PFSK-1 (cell line): ENCODE measurements at regions not wholly inside any gene's neighbourhood (a gene's known extent, or its start where the extent isn't known, plus 50 kb on each side); places are given as distances from the start of the nearest gene placed in this dataset.

Experiments
- FOXP2 ChIP-seq: optimal IDR thresholded peaks from 2 replicates; pipeline ENCODE3; 2011; ENCODE audit warnings: borderline replicate concordance, control low read depth, inconsistent platforms; ENCODE audit not compliant: insufficient read depth; ENCODE audit errors: extremely low read length, extremely low read depth
- POLR2AphosphoS5 ChIP-seq: IDR thresholded peaks from 2 replicates; pipeline ENCODE4 v1.6.1; 2012; ENCODE audit warnings: low read depth, mild to moderate bottlenecking, control low read depth, low read length, moderate library complexity
- REST ChIP-seq, 2 experiments: IDR thresholded peaks; 2 replicates each; pipeline versions ENCODE4 v1.6.1 to v1.8.0; 2011 to 2012; ENCODE audit warnings: low read depth in 2 of 2, low read length in 2 of 2, control low read depth in 1 of 2, inconsistent platforms in 1 of 2, mild to moderate bottlenecking in 1 of 2, moderate library complexity in 1 of 2; ENCODE audit not compliant: insufficient read depth in 1 of 2
- SIN3A ChIP-seq: IDR thresholded peaks from 2 replicates; pipeline ENCODE4 v1.6.1; 2012; ENCODE audit warnings: mild to moderate bottlenecking, low read length, moderate library complexity, borderline replicate concordance; ENCODE audit not compliant: insufficient read depth
- TAF1 ChIP-seq: IDR thresholded peaks from 2 replicates; pipeline ENCODE4 v1.6.1; 2012; ENCODE audit warnings: low read length, control low read depth, borderline replicate concordance; ENCODE audit not compliant: insufficient read depth

- no peak for TF ChIP-seq REST (IDR thresholded peaks at IDR 0.05; ENCODE audit: insufficient read depth in 1 of 2, low read depth in 2 of 2, low read length in 2 of 2)
- no peak for TF ChIP-seq FOXP2
- no peak for TF ChIP-seq POLR2AphosphoS5
- TF ChIP-seq SIN3A: no peak
- TF ChIP-seq TAF1: no peak
Observed at GRCh38 chr2:217165547-217165946, 305.7 kb upstream of the TNP1 start.

- TF ChIP-seq REST (IDR thresholded peaks at IDR 0.05; ENCODE audit: insufficient read depth in 1 of 2, low read depth in 2 of 2, low read length in 2 of 2): no peak
- TF ChIP-seq SIN3A: no peak
- TF ChIP-seq FOXP2: no peak
- TF ChIP-seq TAF1: no peak
- TF ChIP-seq POLR2AphosphoS5: no peak
Observed at GRCh38 chr2:217163987-217164386, 304.1 kb upstream of the TNP1 start.

GRCh38 chr2:217162533-217162932 lies 302.7 kb upstream of the TNP1 start:
- TF ChIP-seq FOXP2: no peak
- TF ChIP-seq POLR2AphosphoS5: no peak
- no peak for TF ChIP-seq TAF1
- no peak for TF ChIP-seq SIN3A
- TF ChIP-seq REST (IDR thresholded peaks at IDR 0.05; ENCODE audit: insufficient read depth in 1 of 2, low read depth in 2 of 2, low read length in 2 of 2): no peak

- TF ChIP-seq POLR2AphosphoS5 (no peak), FOXP2 (no peak), TAF1 (no peak), REST (IDR thresholded peaks at IDR 0.05; ENCODE audit: insufficient read depth in 1 of 2, low read depth in 2 of 2, low read length in 2 of 2) (no peak), SIN3A (no peak)
Observed at GRCh38 chr2:217160978-217161973, 301.4 kb upstream of the TNP1 start.
